ENCODE measurements at regions not wholly inside any gene's neighbourhood (a gene's known extent, or its start where the extent isn't known, plus 50 kb on each side); places are given as distances from the start of the nearest gene placed in this dataset.

- Histone ChIP-seq H3K4me1 (ENCODE audit: control insufficient read depth in 3 of 3, insufficient read depth in 3 of 3, low read length in 3 of 3) (peaks cover 10 to 16% (median 13%) of the 10 kb centered on the region in 3 donors), H3K9ac (ENCODE audit: low read depth in 1 of 3, low read length in 3 of 3) (no peak overlapping the region), H3K27ac (ENCODE audit: low read depth, low read length) (no peak overlapping the region)
Observed at GRCh38 chr4:54566608-54567007, 91.1 kb upstream of the KIT start.

GRCh38 chr4:54567327-54567726 lies 90.4 kb upstream of the KIT start:
- no peaks in the 10 kb centered on the region for H3K36me3 ChIP-seq (ENCODE audit: control insufficient read depth in 3 of 3, insufficient read depth in 3 of 3, low read length in 3 of 3)
- peaks cover 10 to 16% (median 13%) of the 10 kb centered on the region in 3 donors for H3K4me1 ChIP-seq (ENCODE audit: control insufficient read depth in 3 of 3, insufficient read depth in 3 of 3, low read length in 3 of 3)
- no peaks in the 10 kb centered on the region for H3K27me3 ChIP-seq (ENCODE audit: control insufficient read depth in 3 of 3, insufficient read depth in 3 of 3, low read length in 3 of 3)
- H3K9ac ChIP-seq (ENCODE audit: low read depth in 1 of 3, low read length in 3 of 3) = no peak overlapping the region
- no peaks in the 10 kb centered on the region for H3K9me3 ChIP-seq (ENCODE audit: control insufficient read depth in 3 of 3, low read length in 3 of 3)
- no peak overlapping the region for H3K27ac ChIP-seq (ENCODE audit: low read depth, low read length)
- no peak overlapping the region for H3K4me3 ChIP-seq (ENCODE audit: low read length in 3 of 3)

More at GRCh38 chr4:54566608-54567007, 91.1 kb upstream of the KIT start:
- H3K27me3 ChIP-seq (ENCODE audit: control insufficient read depth in 3 of 3, insufficient read depth in 3 of 3, low read length in 3 of 3) = no peaks in the 10 kb centered on the region
- H3K9me3 ChIP-seq (ENCODE audit: control insufficient read depth in 3 of 3, low read length in 3 of 3) = no peaks in the 10 kb centered on the region
- H3K4me3 ChIP-seq (ENCODE audit: low read length in 3 of 3) = no peak overlapping the region
- no peaks in the 10 kb centered on the region for H3K36me3 ChIP-seq (ENCODE audit: control insufficient read depth in 3 of 3, insufficient read depth in 3 of 3, low read length in 3 of 3)

DNA sequence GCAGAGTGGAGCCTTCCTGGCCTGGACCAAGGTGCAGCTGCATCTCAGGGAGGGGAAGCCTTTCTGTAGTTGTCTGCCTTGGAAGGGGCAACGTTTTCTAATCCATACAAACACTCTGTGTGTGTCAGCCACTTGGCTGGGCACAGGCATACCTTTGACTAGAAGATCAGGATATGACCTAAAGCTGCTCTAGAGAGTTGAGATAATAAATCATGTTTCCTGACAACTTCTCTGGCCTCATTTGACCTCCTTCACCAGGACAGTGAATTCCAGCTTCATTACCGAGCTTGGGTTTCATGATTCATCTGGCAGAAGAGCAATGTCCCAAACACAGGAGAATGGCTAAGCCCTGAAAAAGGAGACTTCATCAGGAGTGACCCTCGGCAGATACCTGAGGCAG lies 89.6 kb upstream of the KIT start:
- Histone ChIP-seq H3K27me3 (ENCODE audit: control insufficient read depth in 3 of 3, insufficient read depth in 3 of 3, low read length in 3 of 3) (no peaks in the 10 kb centered on the region), H3K4me1 (ENCODE audit: control insufficient read depth in 3 of 3, insufficient read depth in 3 of 3, low read length in 3 of 3) (peaks cover 10 to 16% (median 13%) of the 10 kb centered on the region in 3 donors), H3K36me3 (ENCODE audit: control insufficient read depth in 3 of 3, insufficient read depth in 3 of 3, low read length in 3 of 3) (no peaks in the 10 kb centered on the region), H3K9ac (ENCODE audit: low read depth in 1 of 3, low read length in 3 of 3) (no peak overlapping the region), H3K4me3 (ENCODE audit: low read length in 3 of 3) (no peak overlapping the region), H3K9me3 (ENCODE audit: control insufficient read depth in 3 of 3, low read length in 3 of 3) (no peaks in the 10 kb centered on the region), H3K27ac (ENCODE audit: low read depth, low read length) (no peak overlapping the region)

DNA sequence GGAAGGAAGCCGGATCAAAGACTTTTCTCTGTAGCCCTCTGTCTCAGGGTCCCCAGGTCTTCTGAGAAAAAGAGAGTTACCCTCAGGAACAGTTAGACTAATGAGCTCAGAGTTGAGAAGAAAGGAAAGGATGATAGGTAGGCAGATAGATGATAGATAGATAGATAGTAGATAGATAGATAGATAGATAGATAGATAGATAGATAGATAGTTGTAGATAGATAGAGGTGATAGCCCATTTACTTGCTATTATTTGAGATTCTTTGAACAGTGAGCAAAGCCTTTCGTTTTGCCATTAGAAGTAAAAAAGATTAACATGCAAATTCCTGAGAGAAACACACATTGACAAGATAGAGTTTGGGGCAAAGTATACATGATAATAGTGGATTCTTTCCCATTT lies 86.9 kb upstream of the KIT start:
- H3K27ac ChIP-seq (ENCODE audit: low read depth, low read length) = no peak overlapping the region
- no peaks in the 10 kb centered on the region for H3K36me3 ChIP-seq (ENCODE audit: control insufficient read depth in 3 of 3, insufficient read depth in 3 of 3, low read length in 3 of 3)
- H3K4me1 ChIP-seq (ENCODE audit: control insufficient read depth in 3 of 3, insufficient read depth in 3 of 3, low read length in 3 of 3) = peaks cover 10 to 16% (median 13%) of the 10 kb centered on the region in 3 donors
- no peak overlapping the region for H3K9ac ChIP-seq (ENCODE audit: low read depth in 1 of 3, low read length in 3 of 3)
- H3K4me3 ChIP-seq (ENCODE audit: low read length in 3 of 3) = no peak overlapping the region
- no peaks in the 10 kb centered on the region for H3K9me3 ChIP-seq (ENCODE audit: control insufficient read depth in 3 of 3, low read length in 3 of 3)
- no peaks in the 10 kb centered on the region for H3K27me3 ChIP-seq (ENCODE audit: control insufficient read depth in 3 of 3, insufficient read depth in 3 of 3, low read length in 3 of 3)

DNA sequence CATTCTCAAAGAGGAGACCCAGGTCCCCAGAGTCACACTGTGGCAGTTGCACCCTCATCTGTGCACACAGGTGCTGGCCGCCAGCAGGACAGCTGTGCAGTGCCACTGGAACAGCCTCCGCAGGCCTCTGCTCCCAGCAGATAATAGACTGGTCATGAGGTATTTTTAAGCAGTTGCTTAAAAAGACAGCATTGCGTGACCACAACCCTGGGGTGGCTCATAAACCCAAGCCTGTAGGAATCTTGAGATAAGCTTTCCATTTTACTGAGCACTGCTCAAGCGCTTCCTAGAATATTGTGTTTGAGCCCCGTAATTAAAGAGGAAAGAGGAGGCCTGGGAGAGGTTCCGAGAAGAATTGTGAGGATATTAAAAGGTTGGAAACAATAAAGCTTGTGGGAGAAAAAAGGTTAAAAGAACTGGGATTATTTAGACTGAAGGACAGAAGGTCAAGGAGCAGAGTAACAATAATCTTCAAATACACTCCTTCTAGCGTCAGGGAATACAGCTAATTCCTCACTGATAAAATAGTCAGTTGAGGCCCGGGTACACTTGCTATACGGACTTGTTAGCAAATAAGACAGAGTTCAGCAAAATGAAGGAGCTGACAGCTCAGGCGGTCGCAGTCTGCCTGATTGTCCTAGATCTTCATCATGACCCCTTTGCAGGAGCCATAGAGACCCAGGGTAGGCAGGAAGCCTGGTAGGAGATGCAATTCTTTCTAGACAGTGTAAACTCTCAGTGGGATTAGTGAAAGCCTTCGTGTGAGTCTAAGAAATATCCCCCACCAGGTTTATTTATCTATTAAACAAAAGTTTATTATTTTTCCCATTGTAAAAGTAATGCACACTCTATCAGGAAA lies 86.2 kb upstream of the KIT start:
- H3K4me1 ChIP-seq (ENCODE audit: control insufficient read depth in 3 of 3, insufficient read depth in 3 of 3, low read length in 3 of 3) = peaks cover 9 to 11% (median 10%) of the 10 kb centered on the region in 3 donors
- H3K9ac ChIP-seq (ENCODE audit: low read depth in 1 of 3, low read length in 3 of 3) = no peak overlapping the region
- H3K36me3 ChIP-seq (ENCODE audit: control insufficient read depth in 3 of 3, insufficient read depth in 3 of 3, low read length in 3 of 3) = no peaks in the 10 kb centered on the region
- no peaks in the 10 kb centered on the region for H3K9me3 ChIP-seq (ENCODE audit: control insufficient read depth in 3 of 3, low read length in 3 of 3)
- H3K27me3 ChIP-seq (ENCODE audit: control insufficient read depth in 3 of 3, insufficient read depth in 3 of 3, low read length in 3 of 3) = no peaks in the 10 kb centered on the region
- no peak overlapping the region for H3K4me3 ChIP-seq (ENCODE audit: low read length in 3 of 3)
- no peak overlapping the region for H3K27ac ChIP-seq (ENCODE audit: low read depth, low read length)

GRCh38 chr4:54572152-54572542 lies 85.6 kb upstream of the KIT start:
- Histone ChIP-seq H3K27me3 (ENCODE audit: control insufficient read depth in 3 of 3, insufficient read depth in 3 of 3, low read length in 3 of 3) (no peaks in the 10 kb centered on the region), H3K9me3 (ENCODE audit: control insufficient read depth in 3 of 3, low read length in 3 of 3) (no peaks in the 10 kb centered on the region), H3K4me1 (ENCODE audit: control insufficient read depth in 3 of 3, insufficient read depth in 3 of 3, low read length in 3 of 3) (peaks cover 7 to 9% (median 7%) of the 10 kb centered on the region in 3 donors), H3K27ac (ENCODE audit: low read depth, low read length) (no peak overlapping the region), H3K9ac (ENCODE audit: low read depth in 1 of 3, low read length in 3 of 3) (no peak overlapping the region), H3K4me3 (ENCODE audit: low read length in 3 of 3) (no peak overlapping the region), H3K36me3 (ENCODE audit: control insufficient read depth in 3 of 3, insufficient read depth in 3 of 3, low read length in 3 of 3) (no peaks in the 10 kb centered on the region)

DNA sequence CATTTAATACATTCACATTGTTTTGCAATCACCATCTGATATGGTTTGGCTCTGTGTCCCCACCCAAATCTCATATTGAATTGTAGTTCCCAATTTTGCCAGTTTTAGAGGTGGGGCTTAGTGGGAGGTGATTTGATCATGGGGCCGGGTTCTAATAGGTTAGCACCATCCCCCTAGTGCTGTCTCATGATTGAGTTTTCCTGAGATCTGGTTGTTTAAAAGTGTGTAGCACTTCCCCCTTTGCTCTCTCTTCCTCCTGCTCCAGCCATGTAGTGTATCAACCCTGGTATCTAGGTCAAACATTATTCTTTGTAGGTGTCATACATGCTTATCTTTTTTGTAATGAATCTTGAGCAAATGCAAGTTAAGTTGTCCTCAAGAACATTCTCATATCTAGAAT lies 83.3 kb upstream of the KIT start:
- Histone ChIP-seq H3K9ac (ENCODE audit: low read depth in 1 of 3, low read length in 3 of 3) (no peak overlapping the region), H3K36me3 (ENCODE audit: control insufficient read depth in 3 of 3, insufficient read depth in 3 of 3, low read length in 3 of 3) (no peaks in the 10 kb centered on the region), H3K4me3 (ENCODE audit: low read length in 3 of 3) (no peak overlapping the region), H3K27me3 (ENCODE audit: control insufficient read depth in 3 of 3, insufficient read depth in 3 of 3, low read length in 3 of 3) (no peaks in the 10 kb centered on the region), H3K27ac (ENCODE audit: low read depth, low read length) (no peak overlapping the region), H3K9me3 (ENCODE audit: control insufficient read depth in 3 of 3, low read length in 3 of 3) (no peaks in the 10 kb centered on the region), H3K4me1 (ENCODE audit: control insufficient read depth in 3 of 3, insufficient read depth in 3 of 3, low read length in 3 of 3) (no peaks in the 10 kb centered on the region)

DNA sequence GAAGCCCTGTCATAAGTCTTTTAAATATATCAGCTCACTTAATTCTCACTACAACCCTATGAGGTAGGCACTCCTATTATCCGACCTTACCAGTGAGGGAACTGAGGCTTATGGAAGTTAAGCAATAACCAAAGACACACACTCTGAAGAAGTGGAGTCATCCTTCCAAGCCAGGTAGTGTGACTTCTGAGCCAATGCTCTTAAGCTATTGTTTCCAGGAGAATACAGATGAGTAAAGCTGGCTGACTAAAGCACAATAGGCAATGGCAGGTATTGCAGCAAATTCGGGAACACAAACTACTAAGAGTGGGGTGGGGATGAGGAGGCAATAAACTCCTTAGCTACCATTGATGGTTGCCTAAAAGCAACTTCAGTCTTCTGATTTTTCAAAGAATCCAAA lies 81.8 kb upstream of the KIT start:
- Histone ChIP-seq H3K27ac (ENCODE audit: low read depth, low read length) (no peak overlapping the region), H3K9me3 (ENCODE audit: control insufficient read depth in 3 of 3, low read length in 3 of 3) (no peaks in the 10 kb centered on the region), H3K4me1 (ENCODE audit: control insufficient read depth in 3 of 3, insufficient read depth in 3 of 3, low read length in 3 of 3) (no peaks in the 10 kb centered on the region), H3K9ac (ENCODE audit: low read depth in 1 of 3, low read length in 3 of 3) (no peak overlapping the region), H3K27me3 (ENCODE audit: control insufficient read depth in 3 of 3, insufficient read depth in 3 of 3, low read length in 3 of 3) (no peaks in the 10 kb centered on the region), H3K4me3 (ENCODE audit: low read length in 3 of 3) (no peak overlapping the region), H3K36me3 (ENCODE audit: control insufficient read depth in 3 of 3, insufficient read depth in 3 of 3, low read length in 3 of 3) (no peaks in the 10 kb centered on the region)

DNA sequence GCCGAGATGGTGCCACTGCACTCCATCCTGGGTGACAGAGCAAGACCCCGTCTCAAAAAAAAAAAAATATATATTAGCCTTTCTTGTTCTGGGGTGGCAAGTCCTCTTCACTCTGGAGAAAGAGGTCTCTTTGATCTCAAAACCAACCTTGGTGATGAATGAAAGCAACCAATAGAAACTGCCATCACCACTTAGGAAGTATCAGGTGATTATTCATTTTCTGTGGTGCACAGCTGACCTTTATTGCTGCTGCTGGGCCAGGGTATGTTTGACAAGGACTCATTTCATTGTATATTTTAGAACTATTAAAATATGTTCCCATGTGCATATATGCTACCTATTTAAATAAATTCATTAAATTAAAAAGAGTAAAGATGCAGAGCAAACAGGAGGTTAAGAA lies 76.0 kb upstream of the KIT start:
- Histone ChIP-seq H3K9ac (ENCODE audit: low read depth in 1 of 3, low read length in 3 of 3) (no peak overlapping the region), H3K36me3 (ENCODE audit: control insufficient read depth in 3 of 3, insufficient read depth in 3 of 3, low read length in 3 of 3) (no peaks in the 10 kb centered on the region), H3K4me3 (ENCODE audit: low read length in 3 of 3) (no peak overlapping the region), H3K9me3 (ENCODE audit: control insufficient read depth in 3 of 3, low read length in 3 of 3) (no peaks in the 10 kb centered on the region), H3K27me3 (ENCODE audit: control insufficient read depth in 3 of 3, insufficient read depth in 3 of 3, low read length in 3 of 3) (peaks cover 0 to 3% (median 0%) of the 10 kb centered on the region in 3 donors), H3K27ac (ENCODE audit: low read depth, low read length) (no peak overlapping the region), H3K4me1 (ENCODE audit: control insufficient read depth in 3 of 3, insufficient read depth in 3 of 3, low read length in 3 of 3) (no peaks in the 10 kb centered on the region)

- Histone ChIP-seq H3K4me3 (ENCODE audit: low read length in 3 of 3) (no peak overlapping the region), H3K9me3 (ENCODE audit: control insufficient read depth in 3 of 3, low read length in 3 of 3) (no peaks in the 10 kb centered on the region), H3K27ac (ENCODE audit: low read depth, low read length) (no peak overlapping the region), H3K9ac (ENCODE audit: low read depth in 1 of 3, low read length in 3 of 3) (no peak overlapping the region), H3K36me3 (ENCODE audit: control insufficient read depth in 3 of 3, insufficient read depth in 3 of 3, low read length in 3 of 3) (no peaks in the 10 kb centered on the region), H3K27me3 (ENCODE audit: control insufficient read depth in 3 of 3, insufficient read depth in 3 of 3, low read length in 3 of 3) (peaks cover 0 to 3% (median 0%) of the 10 kb centered on the region in 3 donors), H3K4me1 (ENCODE audit: control insufficient read depth in 3 of 3, insufficient read depth in 3 of 3, low read length in 3 of 3) (no peaks in the 10 kb centered on the region)
Observed at GRCh38 chr4:54585321-54586000, 72.3 kb upstream of the KIT start.
